ENCODE measurements at regions not wholly inside any gene's neighbourhood (a gene's known extent, or its start where the extent isn't known, plus 50 kb on each side); places are given as distances from the start of the nearest gene placed in this dataset.

GRCh38 chr2:16727256-16727655 is 61.6 kb upstream of the CYRIA start:
- TF ChIP-seq CTCF (IDR thresholded peaks at IDR 0.05) (no peak), POLR2A (IDR thresholded peaks at IDR 0.05) (no peak)
